DOHH2 (cell line): ENCODE measurements at regions not wholly inside any gene's neighbourhood (a gene's known extent, or its start where the extent isn't known, plus 50 kb on each side); places are given as distances from the start of the nearest gene placed in this dataset.

Experiments
- EZH2phosphoT487 ChIP-seq: fragments of 200-600 bp; sonication (generic); IDR thresholded peaks from 2 replicates; pipeline ENCODE4 v1.6.1; 2017; ENCODE audit warnings: borderline replicate concordance, mild to moderate bottlenecking, antibody characterized with exemption, low read length, moderate library complexity, mixed read lengths
- TF ChIP-seq, protein P1 (sequence below): fragments of 200-600 bp; sonication (generic); IDR thresholded peaks from one replicate; pipeline ENCODE4 v1.5.1; 2014; ENCODE audit warnings: antibody characterized with exemption, mild to moderate bottlenecking, low read depth, low read length; ENCODE audit not compliant: poor library complexity, severe bottlenecking

- TF ChIP-seq, protein P1, sequence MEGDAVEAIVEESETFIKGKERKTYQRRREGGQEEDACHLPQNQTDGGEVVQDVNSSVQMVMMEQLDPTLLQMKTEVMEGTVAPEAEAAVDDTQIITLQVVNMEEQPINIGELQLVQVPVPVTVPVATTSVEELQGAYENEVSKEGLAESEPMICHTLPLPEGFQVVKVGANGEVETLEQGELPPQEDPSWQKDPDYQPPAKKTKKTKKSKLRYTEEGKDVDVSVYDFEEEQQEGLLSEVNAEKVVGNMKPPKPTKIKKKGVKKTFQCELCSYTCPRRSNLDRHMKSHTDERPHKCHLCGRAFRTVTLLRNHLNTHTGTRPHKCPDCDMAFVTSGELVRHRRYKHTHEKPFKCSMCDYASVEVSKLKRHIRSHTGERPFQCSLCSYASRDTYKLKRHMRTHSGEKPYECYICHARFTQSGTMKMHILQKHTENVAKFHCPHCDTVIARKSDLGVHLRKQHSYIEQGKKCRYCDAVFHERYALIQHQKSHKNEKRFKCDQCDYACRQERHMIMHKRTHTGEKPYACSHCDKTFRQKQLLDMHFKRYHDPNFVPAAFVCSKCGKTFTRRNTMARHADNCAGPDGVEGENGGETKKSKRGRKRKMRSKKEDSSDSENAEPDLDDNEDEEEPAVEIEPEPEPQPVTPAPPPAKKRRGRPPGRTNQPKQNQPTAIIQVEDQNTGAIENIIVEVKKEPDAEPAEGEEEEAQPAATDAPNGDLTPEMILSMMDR: no peak
- TF ChIP-seq EZH2phosphoT487: no peak
Observed at GRCh38 chr4:83174844-83175414, 60.4 kb upstream of the PLAC8 start.
